Activated T-helper 9 cell treated with anti-CD3 and anti-CD28 coated beads, Interleukin-2, amount 50 U/mL, for 16 hours (primary cell): ENCODE measurements at regions not wholly inside any gene's neighbourhood (a gene's known extent, or its start where the extent isn't known, plus 50 kb on each side); places are given as distances from the start of the nearest gene placed in this dataset.

Source experiments
- DNase-seq: peaks from one replicate; pipeline ENCODE4 v3.0.0-alpha.2; 2020; ENCODE audit warnings: low read depth

DNA sequence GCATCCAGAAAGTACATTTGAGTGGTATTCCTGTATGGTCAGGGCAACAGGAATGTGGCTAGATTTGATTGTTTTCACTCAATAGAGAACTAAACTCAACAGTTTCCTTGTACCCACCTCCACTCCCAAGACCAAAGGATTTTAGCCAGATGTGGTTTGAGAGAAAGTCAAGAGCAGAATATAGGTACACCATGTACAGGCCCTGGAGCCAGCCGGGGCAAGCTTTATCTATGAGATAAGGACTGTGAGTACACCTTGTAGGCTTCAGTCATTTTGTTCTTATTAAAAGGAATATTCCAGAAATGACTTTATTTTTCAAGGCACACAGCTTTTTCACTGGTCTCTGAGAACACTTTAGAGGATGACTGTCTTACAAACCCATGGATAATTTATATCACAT is 192.4 kb upstream of the JUN start:
- DNase-seq = no peak

DNA sequence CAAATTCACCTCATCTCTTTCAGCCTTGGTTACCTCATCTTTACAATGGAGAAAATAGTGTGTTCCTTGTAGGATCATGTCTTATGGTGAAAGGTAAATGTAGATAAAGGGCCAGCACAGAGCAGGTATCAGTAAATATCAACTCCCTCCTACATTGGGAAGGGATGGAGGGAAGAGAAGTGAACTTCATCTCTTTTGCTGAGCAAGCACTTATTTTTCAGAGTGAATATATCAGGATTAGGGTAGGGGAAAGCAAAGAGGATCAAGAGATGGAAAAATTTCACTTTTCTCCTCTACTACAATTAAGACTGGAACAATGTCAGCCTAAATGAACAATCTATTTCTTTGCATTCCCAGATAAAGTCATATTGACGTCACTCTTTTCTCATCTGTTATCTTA is 193.8 kb upstream of the JUN start:
- no peak for DNase-seq

- DNase-seq = no peak
Observed at GRCh38 chr1:58978096-58978495, 194.2 kb upstream of the JUN start.

- DNase-seq = no peak
Observed at GRCh38 chr1:58979086-58979485, 195.2 kb upstream of the JUN start.

- no peak for DNase-seq
Observed at GRCh38 chr1:58979677-58980076, 195.8 kb upstream of the JUN start.

DNA sequence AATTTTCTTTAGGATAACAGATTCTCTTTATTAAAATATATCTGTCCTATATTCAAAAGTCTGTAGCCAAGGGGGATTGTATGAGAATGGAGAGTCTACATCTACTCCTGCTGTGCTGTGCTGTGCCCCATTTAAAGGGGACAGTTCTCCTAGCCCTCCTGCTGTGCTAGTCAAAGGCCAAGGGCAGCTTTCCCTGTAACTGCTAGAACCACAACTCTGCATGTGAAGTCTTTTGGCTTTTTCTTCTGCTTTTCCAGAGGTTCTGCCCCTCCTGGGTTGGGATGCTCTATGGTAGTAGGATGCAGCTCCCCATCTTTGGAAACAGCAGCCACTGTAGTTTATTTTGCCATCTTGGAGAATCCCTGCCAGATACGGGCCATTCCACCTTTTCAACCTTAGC is 197.5 kb upstream of the JUN start:
- no peak for DNase-seq

DNA sequence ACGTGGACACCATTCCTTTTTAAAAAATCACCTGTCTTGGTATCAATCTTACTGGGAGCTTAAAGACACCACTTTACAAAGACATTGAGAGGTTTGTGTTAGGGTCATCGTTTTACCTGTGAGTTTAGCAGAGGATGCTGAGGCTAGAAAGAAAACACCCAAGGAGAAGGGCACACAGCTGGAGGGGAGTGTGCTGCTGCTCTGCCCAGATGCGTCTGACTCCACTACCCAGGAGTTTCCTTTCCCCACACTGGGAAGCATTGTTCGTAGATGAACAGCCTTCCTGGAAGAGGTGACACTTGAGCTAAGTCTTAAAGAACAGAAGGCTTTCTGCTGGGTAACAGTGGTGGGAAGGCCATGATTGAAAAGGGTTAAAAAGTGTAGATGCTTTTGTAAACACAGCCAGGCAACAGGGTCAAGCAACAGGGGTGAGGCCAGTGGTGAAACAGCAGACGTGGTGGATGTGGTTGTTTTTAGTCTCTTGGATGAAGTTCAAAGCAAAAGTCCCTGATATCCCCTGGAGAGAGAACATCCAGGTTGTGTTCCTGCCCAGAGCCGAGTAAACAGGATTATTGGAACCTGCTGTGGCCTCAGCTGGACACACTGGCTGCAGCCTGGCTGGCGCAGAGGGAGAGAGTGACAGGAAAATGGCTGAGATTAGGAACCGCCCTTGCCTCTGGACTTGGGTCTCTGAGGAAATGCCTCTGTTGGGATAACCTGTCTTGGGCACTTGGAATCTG is 198.6 kb upstream of the JUN start:
- DNase-seq = no peak

DNA sequence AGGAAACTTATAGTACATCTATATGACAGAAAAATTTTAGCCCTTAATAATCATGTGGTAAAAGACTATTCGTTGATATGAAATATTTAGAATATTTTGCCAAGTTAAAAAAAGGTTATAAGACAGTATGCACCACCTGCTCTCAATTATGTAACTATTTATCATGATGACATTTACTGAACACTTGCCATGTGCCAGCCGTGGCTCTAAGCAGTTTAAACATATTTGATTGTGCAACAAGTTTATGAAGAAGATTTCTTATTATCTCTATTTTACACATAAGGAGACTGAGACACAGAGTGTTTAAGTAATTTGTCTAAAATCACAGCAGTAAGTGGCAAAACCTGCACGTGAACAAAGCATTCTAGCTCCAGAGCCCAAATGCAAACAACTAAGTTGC is 199.3 kb upstream of the JUN start:
- no peak for DNase-seq

DNA sequence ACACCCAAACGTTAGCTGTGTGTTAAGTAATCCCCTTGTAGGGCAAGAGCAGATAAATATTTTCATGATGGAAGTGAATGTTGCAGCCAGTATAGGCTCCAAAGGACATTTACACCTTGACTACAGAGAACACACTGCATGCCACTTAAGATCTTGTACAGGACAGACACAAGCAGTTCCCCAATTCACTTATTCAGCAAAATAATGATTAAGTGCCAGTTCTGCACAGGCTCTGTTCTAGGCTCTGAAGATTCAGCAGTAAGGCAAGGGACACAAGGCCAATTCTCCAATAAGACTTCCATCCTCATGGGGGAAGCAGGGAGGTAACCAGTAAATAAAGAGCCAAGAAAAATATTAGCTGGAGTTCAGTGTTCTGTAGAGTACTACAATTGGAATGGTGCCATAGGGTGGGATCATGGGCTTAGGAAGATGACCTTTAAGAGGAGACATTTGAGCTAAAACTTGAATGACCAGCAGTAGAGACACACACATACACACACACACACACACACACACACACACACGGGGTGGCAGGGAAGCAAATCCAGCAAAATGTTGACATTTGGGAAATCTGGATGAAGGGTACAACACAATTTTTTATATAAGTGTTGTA is 199.9 kb upstream of the JUN start:
- DNase-seq = no peak

DNA sequence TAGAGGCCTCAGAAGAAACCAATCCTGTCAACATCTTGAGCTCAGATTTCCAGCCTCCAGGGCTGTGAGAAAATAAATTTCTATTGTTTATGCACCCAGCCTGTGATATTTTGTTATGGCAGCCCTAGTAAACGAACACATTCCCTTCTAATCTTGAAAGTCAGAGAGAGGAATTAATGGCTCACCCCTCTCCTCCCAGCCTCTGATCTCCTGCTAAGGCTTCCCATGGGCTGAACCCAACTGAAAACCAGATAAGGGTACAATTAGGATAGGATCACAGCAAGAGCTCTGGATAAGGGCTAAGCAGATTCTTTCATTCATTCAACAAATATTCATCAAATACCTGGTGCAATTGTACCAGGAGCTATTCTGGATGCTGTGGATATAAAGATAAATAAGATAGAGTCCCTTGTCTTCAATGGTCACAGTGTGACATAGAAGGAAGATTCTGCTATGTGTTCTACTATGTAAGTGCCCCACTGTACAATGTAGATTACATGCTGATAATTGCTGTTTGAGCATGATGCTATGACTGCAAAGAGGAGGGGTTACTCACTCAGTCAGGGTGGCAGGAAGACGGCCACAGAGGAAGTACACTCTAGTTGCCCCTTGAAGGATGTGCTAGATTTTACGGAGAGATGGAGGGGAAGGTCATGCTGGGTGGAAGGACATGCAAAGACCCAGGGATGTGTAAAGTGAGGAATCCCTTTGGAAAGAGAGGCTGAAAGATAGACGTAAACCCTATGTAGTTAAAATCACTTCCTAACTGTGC is 203.3 kb upstream of the JUN start:
- DNase-seq = no peak

DNA sequence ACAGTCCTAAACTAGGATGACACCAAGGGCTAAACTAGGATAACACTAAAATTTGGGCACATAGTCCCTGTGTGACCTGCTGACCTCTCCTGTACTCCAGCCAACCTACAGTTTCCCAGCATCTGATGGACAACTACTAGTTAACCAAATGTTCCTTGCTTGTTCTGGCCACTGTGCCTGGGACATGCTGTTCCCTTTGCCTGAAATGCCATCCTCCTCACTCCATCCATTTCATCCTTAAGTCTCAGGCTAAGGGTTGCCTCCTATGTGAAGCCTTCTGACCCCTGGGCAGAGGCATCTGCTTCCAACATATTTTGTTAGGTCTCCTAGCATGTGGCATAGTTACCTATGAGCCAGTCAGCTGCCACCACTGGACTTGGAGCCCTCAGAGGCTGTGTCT is 204.9 kb upstream of the JUN start:
- no peak for DNase-seq

DNA sequence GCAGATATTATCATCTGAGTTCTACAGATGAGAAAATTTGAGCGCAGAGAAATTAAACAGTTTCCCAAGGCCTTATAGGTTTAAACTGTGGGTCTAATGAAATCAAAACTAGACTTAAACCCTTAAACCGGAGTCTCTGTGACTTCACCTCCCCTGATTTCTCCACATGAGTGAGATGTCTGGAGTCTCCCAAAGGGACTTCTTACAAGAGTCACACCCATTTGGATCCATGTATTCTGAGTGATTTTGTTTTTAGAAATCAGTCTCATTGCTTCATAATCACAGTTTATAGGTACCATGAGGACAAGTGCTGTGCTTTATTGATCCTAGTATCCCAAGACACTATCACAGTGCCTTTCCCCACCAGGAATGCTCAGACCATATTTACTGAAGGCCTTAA is 206.0 kb upstream of the JUN start:
- no peak for DNase-seq

DNA sequence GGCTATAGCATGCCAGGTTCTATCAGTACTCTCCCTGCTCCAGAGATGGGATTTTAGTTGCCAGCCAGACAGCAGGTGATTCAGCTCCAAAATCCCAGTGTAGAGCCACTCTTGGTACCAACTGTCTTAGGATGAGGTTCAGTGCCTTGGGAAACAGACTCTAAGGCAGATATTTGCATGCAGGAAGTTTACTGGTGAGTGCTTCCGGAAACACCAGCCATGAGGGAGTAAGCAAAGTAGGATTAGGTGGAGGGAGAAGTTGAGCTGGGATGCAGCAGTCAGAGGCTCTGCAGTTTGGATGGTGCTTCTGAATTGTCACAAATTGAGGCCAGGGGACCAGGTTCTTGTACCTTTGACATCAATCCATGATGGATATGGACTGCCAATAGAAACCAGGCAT is 207.5 kb upstream of the JUN start:
- no peak for DNase-seq

GRCh38 chr1:58992643-58993042 is 208.8 kb upstream of the JUN start:
- DNase-seq = no peak

GRCh38 chr1:58993403-58993802 is 209.6 kb upstream of the JUN start:
- DNase-seq = no peak

DNA sequence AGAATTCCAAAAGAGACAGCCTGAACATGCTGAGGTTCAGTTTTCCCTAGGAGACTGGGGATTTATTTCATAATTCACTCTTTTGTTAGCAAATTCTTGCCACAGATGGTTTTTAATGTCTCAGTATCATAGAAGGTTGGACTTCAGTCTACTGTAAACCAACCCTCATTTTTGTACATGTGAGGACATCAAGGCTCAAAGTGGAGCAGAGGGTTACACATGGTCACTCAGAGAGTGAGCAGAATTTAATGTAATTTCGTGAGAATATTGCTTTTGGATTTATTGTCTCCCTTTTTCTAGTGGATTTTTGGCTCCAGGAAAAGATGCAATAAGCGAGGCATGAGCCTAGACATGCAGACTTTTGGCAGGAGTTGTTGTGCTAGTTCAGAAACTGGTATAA is 210.8 kb upstream of the JUN start:
- DNase-seq = no peak

DNA sequence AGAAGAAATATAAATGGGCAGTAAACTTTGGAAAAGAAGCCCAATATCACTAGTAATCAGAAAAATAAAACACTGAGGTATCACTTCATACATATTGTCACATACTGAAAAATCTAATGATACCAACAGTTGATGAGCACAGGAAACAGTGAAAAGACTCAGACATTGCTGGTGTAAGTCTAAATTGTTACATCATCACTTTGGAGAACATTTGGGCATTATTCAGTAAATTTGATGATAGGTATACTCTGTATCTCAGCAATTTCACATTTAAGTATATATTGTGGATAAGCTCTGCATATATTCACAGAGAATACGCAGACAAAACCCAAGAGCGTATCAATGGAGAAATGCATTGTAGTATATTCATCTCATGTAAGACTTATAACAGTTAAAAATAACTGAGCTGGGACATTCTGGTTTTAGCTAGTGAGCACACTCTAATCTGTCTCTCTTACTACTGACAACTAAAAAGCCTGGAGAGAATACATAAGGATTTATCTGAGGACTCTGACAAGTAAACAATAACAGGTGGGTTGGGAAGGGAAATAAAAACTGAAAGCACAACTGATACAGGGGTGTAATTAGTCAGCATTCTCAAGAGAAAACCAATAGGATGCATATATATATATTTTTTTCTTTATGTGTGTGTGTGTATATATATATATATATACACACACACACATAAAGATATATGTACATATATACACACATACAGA is 212.7 kb upstream of the JUN start:
- DNase-seq = no peak

- no peak for DNase-seq
Observed at GRCh38 chr1:58997060-58997411, 213.2 kb upstream of the JUN start.

DNA sequence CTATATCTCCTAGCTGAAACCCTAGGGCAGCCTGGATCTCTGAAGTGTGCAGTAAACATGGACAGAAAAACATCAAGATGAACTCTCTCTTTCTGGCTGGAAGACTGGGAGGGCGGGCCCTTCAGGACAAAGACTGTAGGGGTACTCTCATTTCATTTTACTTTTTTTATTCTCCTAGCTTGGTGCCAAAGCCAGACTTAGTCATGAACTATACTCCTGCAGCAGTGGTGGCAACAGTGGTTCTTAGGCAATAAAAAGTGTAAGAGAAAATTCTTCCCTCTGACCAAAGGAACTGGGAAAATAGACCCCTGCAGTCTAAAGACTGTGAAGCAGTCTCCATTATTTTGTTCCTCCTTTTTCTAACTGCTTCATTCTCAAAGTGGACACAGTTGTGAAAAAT is 213.8 kb upstream of the JUN start:
- DNase-seq = no peak

- no peak for DNase-seq
Observed at GRCh38 chr1:58999676-59000075, 215.8 kb upstream of the JUN start.

DNA sequence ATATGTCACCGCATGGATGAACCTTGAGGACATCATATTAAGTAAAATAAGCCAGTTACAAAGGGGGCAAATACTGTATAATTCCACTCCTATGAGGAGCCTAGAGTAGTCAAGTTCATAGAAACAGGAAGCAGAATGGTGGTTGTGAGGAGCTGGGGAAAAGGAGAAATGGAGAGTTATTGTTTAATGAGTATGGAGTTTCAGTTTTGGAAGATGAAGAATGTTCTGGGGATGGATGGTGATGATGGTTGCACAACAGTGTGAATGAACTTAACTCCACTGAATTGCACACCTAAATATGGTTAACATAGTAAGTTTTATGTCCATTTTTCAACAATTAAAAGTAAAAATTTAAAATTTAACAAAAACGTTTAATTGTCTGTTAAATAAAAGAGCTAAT is 220.9 kb upstream of the JUN start:
- DNase-seq = no peak

DNA sequence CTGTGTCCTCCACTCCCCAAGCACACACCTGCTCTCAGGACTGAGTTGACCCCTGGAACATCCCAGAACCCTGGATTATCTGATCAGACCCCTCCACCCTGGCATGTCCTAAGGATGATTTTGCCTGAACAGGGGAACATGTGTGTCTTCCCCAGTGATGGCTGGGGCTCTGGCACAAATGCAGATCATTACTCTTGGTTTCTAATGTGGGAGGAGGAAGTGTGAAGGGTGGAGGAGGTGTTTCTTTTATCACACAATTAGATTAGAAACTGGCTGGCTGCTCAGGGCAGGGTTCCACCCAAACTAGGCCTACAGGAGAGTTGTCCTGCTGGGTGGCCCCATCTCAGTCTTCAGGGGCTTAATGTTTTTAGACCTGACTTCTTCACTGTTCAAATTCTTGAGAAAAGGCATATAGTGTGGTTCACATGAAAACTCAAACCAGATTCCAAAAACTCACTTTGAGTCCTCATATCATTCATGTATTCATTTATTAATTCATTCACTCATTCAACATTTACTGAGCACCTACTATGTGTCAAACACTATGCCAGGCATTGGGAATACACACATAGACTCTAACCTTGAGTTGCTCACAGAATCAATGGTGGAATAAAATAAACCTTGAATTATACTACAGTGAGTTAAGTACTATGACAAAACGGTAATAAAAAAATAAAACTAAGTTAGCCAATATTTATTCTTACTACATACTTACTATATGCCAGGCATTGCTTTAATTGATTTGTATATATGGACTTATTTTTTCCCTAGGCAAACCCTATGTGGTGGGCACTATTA is 221.8 kb upstream of the JUN start:
- DNase-seq = no peak
